KG1 (cell line): ENCODE measurements at regions not wholly inside any gene's neighbourhood (a gene's known extent, or its start where the extent isn't known, plus 50 kb on each side); places are given as distances from the start of the nearest gene placed in this dataset.

ENCODE experiments used
- DNase-seq: peaks from one replicate; lab custom pipeline; 2025; lab: John Stamatoyannopoulos, UW

DNA sequence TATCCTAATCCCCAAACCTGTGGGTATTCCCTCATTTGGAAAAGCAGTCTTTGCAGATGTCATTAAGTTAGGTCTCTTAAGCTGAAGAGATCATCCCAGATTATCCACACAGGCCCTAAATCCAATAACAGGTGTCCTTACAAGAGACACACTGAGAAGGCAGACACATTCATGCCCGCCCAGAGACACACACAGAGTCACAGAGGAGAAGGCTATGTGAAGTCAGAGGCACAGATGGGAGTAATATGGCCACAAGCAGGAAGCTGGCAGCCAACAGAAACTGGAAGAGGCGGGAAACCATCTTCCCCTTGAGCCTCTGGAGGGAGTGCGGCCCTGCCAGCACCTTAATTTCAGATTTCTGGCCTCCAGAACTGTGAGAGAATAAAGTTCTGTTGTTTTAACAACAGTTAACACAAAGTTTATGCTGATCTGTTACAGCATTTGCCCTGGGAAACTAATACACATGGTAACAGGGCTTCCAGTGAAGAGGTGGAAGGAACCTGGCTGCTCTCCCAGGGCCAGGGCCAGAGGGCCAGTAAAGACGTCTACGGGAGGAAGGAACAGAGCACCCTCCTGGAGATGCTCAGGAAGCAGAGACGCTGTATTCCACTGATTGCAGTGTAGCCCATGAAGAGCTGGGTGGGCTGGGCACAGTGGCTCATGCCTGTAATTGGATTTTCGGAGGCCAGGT lies 217.5 kb downstream of the GLI2 start:
- DNase-seq = no peak

- no peak for DNase-seq
Measured at GRCh38 chr2:120953843-120954584, 218.3 kb downstream of the GLI2 start.

GRCh38 chr2:120954939-120955338 lies 219.3 kb downstream of the GLI2 start:
- no peak for DNase-seq

DNA sequence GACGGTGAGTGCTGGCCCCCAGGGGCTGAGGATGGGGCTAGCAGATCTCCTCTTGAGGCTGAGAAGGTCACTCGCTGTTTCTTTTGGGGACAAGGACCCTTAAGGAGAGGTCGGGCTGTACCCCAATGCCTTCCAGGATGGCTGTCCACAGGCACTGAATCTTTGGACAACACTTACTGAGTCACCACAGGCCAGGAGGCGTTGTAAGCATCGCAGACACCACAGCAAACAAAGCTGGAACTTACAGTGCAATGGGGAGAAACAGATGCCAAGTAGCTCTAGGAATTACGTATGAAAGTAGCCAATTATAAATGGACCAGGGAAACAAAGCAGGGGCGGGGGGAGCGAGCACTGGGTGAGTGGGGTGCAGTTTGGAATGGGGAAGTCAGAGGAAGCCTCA lies 219.8 kb downstream of the GLI2 start:
- no peak for DNase-seq

DNA sequence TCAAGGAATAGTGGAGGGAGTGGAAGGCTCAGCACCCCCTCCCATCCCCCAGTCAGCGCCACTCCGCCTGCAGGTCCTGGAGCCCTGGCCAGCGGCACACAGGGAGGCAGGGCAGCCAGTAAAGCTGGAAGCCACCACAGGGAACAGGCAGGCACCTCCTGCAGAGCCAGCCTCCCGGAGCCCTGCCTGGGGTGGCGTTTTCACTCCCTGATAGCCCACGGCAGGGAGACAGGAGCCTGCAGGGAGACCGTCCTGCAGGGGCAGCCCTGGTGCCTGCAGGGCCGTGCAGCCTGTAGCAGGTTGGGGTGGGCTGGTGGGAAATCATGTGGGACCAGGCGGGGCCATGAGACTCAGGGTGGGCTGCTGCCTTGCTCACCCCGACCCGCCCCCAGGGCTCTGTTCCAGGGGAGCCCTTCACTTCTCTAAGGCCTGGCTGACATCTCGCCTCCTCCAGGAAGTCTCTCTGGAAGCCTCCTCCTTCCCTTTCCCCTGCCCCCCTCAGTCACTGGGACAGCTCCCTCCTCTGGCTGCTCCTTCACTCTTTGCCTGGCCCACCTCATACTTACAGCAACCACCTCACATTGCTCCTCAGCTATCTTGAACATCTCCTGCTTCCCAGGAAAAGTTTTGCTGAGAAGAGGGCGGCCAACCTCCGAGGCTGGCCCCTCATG lies 221.0 kb downstream of the GLI2 start:
- DNase-seq = no peak

DNA sequence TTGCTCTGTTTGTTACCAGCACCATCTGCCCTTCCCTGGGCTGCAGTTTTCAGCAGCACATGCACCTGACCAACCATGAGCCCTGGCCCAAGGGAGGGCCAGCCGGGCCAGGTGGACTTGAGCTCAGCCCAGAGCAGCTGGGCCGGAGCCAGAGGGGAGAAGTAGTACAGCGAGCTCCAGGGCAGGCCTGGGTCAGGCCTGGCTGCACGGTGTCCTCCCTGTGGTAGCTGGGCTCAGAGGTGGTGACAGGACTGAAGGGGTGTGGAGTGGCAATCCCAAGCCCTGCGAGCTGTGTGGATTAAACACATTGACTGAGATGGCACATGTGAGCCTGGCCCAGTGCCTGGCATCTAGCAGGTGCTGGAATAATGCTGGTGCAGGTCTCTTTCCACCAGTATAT lies 222.2 kb downstream of the GLI2 start:
- no peak for DNase-seq

DNA sequence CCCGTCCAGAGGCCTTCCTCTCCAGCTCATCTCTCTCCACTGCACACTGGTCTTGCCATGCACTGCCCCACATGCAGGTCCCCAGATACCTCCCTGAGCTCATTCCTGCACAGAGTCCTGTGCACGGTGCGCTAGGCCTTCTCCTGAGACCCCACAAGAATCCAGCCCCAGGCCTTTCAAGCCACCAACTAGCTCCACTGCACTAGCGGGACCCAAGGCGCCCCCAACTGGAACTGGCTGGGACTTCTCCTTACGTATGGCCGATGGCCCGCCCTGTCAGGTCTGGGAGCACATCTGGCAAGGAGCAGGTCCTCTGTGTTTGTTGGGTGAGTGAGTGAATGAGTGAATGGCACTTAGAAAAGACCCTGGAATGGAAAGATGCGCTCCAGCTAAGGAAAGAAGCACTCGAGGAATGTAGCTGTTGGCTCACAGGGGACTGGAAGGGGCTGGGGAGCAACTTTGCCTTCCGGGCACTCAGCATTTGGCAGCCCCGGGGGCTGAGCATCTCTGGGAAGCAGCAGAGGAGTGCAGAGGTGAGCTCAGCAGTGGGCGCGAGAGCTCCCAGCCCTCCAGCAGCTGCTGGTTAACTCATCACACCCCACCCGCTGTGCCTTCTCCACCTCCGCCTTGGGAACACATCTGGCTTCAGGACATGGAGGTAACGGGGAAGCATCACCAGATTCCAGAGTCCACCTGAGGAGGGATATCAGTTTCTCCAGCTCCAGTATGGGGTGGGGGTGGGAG lies 223.1 kb downstream of the GLI2 start:
- no peak for DNase-seq

DNA sequence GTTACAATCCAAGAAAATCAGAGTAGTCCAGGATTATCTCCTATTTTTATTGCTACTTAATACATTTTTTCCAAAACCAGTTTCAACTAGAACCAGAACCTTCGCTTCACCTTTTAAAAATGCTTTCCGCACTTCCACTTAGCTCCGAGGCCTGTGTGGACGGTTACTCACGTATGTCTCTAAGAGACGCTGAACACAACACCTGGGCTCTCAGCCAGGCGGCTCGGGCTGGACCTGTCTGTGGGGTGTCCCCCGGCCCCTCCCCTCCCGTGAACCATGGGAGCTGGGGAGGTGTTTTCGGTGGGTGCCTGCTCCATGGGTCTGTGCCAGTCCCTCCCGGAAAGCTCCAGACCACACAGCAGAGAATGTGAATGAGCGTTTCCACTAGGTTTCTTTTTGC lies 223.8 kb downstream of the GLI2 start:
- DNase-seq = no peak

DNA sequence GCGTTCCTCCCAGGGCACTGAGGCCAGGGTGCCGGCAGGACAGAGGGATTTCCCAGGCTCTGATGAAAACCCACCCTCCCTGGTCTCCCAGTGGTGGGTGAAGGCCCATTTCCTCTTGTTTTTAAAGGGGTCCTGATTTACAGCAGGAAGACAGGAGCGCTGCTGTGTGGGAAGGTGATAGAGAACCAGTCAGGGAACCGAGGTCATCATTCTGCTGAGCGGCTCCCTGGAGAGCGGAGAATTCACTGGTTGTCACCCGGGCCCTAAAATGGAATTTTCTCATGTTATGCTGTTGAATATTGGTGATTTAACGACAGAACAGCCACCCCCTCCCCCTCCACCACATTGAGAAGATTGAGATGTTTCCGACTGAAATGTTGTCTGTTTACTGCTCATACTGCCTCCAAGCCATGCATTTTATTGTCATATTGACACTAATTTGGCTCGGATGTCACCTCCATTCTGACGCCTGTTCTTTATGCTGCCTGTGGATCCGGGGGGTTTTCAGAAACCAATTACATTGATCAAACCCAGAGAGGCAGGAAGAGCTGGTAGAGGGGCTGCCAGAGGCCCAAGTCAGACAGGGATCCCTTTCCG lies 225.2 kb downstream of the GLI2 start:
- DNase-seq = no peak

GRCh38 chr2:120961396-120961795 lies 225.7 kb downstream of the GLI2 start:
- DNase-seq = no peak

GRCh38 chr2:120963997-120964705 lies 228.5 kb downstream of the GLI2 start:
- DNase-seq = no peak

- no peak for DNase-seq
Measured at GRCh38 chr2:120964819-120965218, 229.2 kb downstream of the GLI2 start.

DNA sequence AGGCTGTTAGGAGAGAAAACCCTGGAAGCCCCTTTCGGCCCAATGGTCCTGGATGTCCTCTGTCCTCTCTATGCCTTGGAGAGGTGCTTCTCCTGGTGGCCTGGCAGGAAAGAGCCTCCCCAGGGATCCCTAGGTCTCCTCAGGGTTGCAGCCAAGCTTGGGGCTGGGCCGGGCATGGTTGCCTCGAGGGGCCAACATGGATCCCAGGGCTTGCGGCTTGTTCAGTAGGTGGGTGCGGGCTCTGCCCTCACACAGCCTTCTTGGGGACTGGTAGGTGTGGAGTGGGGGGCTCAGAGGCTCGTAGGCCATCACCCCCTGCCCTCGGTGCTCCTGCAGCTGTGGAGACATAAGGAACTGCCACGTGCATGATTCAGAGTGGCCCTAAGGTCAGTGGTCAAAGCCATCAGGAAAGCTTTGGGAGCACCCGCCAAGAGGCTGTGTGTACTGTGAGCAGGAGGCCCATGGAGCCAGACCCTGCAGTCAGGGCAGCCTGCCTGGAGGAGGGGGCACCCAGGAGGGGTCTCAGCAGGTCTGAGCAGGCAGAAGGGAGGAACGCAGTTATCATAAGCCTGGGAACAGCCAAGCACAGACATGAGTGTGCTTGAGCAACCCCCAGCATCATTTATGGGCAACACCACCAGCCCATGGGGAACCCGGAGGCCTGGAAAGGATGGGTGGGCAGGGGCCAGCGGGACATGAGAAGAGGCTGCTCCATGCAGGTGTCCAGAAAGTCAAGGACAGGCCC lies 231.0 kb downstream of the GLI2 start:
- DNase-seq = no peak

- DNase-seq = no peak
Measured at GRCh38 chr2:120968307-120969015, 232.8 kb downstream of the GLI2 start.

DNA sequence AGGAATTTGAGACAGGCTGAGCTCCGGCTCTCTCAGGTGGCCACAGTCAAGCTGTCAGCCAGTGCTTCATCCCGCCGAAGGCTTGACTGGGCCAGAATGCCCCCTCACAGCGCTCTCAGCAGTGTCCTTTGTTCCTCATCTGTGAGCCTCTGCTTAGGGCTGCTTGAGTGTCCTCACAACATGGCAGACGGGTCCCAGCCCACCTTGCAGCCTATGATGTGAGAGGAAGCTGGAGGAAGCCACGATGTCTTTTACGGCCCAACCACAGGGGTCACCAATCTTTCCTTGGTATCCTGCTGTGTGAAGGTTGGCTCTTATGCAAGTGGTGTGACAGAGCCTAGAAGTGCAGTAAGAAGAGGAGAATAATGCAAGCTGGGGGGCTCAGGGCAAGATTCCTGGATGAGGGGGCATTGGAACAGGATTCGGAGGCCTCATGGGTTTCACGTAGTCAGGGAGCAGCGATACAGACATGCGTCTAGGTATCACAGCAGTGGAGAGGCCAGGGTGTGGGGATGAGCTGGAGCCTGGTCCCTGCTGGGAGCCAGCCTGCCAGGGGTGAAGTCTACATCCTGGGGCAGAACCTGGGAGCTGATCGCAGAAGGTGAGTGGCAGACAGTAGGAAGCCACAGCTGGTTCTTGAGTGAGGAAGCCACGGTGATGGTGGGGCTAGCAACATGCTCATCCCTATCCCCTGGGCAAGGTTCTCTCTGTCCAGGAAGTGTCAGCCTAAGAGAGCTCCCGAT lies 234.1 kb downstream of the GLI2 start:
- DNase-seq = no peak

DNA sequence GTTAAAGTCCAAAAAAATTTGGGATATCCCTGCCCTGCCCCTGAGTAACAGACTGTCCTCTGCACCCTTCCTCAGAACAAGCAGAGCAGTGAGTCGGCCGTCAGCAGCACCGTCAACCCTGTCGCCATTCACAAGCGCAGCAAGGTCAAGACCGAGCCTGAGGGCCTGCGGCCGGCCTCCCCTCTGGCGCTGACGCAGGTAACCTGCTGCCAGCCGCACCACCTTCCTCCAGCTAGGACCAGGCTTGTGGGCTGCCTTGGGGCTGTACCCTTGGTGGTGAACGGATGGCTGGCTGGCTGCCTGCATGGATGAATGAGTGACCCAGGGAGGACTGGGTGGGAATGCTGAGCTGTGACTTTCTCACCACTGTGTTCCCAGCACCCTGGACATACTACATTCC lies 236.2 kb downstream of the GLI2 start:
- DNase-seq = no peak

- no peak for DNase-seq
Measured at GRCh38 chr2:120972286-120972685, 236.6 kb downstream of the GLI2 start.

DNA sequence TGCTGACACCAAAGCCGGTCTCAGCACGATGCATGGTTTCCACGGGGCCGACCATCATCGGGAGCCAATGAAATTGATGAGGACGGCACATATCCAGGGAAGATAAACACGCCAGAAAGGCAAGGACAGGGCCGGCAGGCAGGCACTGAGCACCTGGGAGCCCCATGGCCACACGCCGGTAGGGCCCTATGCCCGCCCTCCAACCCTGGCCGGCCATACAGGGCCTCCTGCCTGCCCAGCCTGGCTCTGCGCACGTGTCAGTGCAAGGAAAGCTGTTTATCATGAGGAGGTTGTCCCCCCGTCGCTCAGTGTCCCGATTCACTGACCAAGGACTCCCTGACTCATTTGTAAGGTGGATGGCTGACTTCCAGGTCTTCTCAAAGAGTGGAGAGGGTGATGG lies 237.5 kb downstream of the GLI2 start:
- DNase-seq = no peak

- DNase-seq = no peak
Measured at GRCh38 chr2:120974950-120975349, 239.3 kb downstream of the GLI2 start.
